HG03280 (cell line): ENCODE measurements at regions not wholly inside any gene's neighbourhood (a gene's known extent, or its start where the extent isn't known, plus 50 kb on each side); places are given as distances from the start of the nearest gene placed in this dataset.
"Not testable (repeated sequence)": the region's sequence is repeated elsewhere in the genome, so short reads cannot be mapped to it uniquely, and the experiment has no call there.

Experiments
- ATAC-seq: cut with Tn5 transposase; IDR thresholded peaks from one replicate; pipeline ENCODE4 v1.9.1; 2021; ENCODE audit warnings: mild to moderate bottlenecking, moderate library complexity; ENCODE audit not compliant: unreplicated experiment

- ATAC-seq = no peak
These were observed 233.3 kb upstream of the SSTR1 start for GRCh38 chr14:37974421-37974820.

DNA sequence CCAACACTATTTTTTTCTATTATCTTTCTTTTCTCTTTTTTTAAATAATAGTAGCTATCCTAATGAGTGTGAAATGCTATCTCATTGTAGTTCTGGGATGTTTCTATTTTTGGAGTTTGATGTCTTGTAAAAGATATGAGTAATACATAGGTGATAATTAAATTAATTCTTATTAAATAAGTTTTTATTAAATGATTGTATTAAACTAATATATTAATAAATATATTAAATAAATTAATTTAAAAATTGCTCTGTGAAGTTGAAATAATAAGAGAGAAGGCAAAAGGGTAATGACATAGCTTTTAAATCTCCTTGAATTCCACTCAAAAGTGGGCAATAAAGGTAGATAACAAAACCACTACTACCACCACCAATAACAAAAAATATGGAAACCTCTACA is 230.2 kb upstream of the SSTR1 start:
- ATAC-seq = no peak

DNA sequence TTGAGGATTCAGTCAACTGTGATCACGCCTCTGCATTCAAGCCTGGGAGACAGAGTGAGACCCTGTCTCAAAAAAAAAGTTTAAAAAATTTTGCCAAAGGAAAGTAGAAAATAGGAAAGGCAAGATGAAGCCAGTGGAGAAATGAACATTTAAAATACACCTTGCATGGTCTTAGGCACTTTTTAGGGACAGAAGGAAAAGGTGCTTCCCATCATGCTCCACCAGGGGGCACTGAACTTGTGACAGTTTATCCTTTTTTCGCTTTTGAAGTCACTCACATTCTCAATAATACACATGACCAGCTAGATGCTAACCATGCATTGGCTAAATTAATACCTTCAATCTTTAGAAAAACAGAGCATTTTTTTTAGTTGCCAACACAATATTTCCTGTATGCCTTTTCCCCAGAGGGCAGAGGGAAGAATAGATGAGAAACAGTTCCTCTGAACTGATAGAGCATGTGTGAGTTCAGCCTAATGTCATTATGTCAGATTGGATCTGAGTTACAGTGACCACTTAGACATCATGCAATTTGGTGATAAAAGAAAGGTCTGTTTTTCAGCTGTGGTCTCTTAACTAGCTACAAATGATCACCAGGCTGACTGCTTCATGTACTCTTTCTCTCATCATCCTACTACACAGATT is 221.8 kb upstream of the SSTR1 start:
- ATAC-seq = peak; percentile 68

DNA sequence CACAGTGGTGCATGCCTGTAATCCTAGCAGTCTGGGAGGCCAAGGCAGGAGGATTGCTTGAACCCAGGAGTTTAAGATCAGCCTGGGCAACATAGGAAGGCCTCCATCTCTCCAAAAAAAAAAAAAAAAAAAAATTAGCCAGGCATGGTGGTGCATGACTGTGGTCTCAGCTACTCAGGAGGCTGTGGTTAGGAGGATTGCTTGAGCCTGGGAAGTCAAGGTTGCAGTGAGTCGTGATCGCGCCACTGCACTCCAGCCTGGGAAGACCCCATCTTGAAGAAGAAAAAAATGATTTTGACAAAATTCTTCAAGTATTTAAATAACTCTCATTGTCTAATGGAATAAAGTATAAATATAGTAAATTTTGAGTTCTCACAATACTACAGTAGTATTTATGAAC is 219.2 kb upstream of the SSTR1 start:
- no peak for ATAC-seq

DNA sequence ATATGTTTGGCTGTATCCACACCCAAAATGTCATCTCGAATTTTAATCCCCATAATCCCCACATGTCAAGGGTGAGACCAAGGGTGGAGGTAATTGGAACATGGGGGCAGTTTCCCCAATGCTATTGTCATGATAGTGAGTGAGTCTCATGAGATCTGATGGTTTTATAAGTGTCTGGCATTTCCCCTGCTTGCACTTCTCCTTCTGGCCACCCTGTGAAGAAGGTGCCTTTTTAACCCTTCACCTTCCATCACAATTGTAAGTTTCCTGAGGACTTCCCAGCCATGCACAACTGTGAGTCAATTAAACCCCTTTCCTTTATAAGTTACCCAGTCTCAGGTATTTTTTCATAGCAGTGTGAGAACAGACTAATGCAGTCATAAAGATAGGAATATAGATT is 216.7 kb upstream of the SSTR1 start:
- no peak for ATAC-seq

- no peak for ATAC-seq
These were observed 215.2 kb upstream of the SSTR1 start for GRCh38 chr14:37992499-37992898.

- ATAC-seq = no peak
These were observed 212.8 kb upstream of the SSTR1 start for GRCh38 chr14:37994846-37995372.

DNA sequence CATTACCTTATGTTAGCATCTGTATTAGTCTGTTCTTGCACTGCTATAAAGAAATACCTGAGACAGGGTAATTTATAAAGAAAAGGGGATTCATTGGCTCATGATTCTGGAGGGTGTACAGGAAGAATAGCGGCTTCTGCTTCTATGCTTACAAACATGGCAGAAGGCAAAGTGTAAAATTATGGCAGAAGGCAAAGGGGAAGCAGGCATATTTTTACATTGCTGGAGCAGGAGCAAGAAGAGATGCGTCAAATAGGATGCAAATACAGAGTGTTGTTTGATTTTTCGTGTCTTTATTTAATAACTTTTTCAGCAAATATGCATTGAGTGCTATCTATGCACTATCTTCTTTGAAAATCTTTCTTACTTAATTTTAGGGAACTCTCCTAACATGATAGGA is 210.7 kb upstream of the SSTR1 start:
- no peak for ATAC-seq

- ATAC-seq = no peak
These were observed 207.4 kb upstream of the SSTR1 start for GRCh38 chr14:38000340-38000739.

GRCh38 chr14:38001501-38001900 is 206.2 kb upstream of the SSTR1 start:
- no peak for ATAC-seq

DNA sequence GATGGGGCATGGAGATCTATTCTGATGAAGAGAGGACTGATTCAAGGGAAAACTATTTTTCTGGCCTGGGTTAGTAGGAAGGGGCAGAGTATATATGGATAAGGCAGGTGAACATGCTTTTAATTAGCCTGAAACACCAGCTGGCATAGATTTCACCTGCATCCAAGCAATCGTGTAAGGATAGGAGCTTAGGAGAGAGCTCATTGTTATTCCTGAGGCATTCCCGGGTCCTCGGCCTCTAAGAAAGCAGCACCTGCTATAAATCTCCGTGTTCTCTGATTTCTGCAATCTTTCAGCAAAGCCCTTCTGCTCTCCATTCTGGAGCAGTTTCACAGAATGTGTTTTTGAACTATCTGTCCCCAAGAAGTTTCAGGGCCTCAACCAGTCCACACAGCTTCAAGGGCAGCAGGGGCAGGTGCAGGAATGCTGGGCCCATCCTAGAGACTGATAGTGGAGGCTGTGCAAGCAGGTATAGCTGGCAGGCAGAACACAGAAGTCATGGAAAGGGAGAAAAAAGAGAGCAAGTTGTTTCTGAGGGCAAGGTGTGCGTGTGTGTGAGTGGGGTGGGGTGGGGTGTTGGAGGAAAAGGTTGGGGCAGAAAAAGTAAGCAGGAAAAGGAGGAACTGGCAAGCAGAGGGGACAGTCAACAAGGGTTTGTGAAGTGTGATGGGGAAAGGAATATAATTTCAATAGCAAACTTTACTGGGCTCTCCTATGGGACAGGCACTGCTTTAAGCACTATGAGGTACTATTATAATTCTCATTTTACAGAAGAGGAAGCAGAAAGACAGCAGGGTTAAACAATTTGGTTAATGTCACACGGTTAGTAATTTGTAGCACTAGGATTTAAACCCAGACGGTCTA is 203.7 kb upstream of the SSTR1 start:
- no peak for ATAC-seq

- ATAC-seq = no peak
These were observed 203.2 kb upstream of the SSTR1 start for GRCh38 chr14:38004610-38004879.

GRCh38 chr14:38011156-38011555 is 196.5 kb upstream of the SSTR1 start:
- ATAC-seq = not testable (repeated sequence)

GRCh38 chr14:38012056-38012455 is 195.6 kb upstream of the SSTR1 start:
- no peak for ATAC-seq

GRCh38 chr14:38016497-38016896 is 191.2 kb upstream of the SSTR1 start:
- ATAC-seq = no peak

DNA sequence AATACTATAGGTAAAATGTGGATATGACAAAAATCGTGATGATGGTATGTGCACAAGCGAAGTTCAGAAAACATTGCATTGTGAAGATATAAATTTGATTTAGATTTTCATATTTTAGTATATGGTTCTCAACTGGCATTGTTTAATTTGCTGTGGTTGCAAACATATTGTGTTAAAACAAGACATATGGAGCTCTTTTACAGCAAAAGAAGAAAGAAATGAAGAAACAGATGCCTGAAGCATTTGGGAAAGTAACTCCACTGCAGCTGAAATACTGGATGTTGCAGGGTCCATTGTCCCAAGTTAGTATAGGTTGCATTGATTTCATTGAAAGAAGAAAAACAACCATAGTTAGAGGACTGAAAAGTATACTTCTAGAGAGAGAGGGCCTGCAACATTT is 185.8 kb upstream of the SSTR1 start:
- ATAC-seq = no peak

DNA sequence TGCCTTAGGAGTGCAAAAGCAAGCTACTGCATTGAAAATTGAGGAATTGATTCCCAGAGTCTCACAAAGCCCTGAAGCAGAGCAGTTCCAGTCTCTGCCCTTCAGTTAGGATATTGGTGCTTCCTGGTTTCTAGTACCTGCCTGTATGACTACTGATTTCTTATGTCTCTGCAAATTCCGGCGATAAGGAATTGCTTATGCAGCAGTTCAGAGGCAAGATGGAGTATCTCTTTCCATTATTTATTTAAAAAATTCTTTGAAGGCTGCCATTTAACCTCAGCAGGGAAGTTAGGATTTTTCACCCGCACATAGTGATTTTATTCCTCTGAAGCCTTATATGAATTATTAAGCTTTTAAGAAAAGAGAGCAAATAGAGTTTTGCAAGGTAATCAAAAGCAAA is 184.9 kb upstream of the SSTR1 start:
- ATAC-seq = no peak

DNA sequence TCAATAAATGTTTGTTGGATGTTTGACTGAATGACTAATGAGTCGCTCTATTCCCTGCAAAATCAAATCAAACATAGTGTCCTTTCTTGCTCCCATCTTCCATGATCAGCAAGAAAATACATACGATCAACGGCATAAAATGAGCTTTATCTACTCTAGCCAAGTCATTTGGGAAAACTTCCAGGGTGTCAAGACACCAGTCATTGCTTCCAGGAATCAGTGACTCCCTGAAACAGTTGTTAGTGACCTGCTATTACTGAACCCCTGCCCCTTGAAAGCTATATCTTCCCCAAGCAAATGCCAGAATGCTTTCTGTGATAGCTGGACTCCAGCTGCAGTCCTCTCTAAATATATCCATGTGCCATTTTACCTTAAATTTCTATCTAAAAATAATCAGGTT is 169.5 kb upstream of the SSTR1 start:
- ATAC-seq = no peak

DNA sequence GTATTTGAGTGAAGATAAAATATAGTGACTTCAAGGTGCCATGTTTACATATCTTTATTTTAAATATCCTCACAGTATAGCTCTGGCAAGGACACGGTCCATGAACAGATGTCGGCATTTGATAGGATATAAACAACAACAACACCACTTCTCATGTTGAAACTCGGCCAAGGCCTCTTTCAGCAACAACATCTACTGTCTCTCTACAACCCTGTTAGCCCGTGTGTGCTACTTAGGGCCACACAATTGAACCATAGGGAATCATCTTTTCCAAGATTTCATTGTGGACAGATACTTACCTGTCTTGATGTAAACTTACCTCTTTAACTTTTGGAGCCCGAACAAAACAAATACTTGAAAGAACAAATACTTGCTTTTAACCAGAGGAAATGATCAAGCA is 168.7 kb upstream of the SSTR1 start:
- no peak for ATAC-seq

GRCh38 chr14:38039496-38039895 is 168.2 kb upstream of the SSTR1 start:
- no peak for ATAC-seq

DNA sequence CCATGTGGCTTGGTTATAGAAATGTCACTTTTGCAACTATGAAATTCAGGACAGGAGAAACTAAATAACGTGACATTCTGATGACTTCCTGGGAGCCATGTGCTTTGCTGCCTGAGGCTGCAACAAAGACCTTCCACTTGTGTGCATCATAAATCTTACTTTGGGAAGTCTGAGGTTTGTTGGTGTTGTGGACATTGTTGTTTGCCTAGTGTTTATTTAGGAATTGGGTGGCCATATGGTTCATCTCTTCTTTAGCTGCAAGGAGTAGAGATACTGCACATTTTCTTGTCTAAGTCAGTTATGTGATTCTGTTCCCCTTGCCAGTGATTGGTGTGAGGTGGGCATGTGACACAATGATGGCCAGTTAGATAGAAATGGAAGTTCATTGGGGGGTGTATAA is 167.3 kb upstream of the SSTR1 start:
- ATAC-seq = no peak

DNA sequence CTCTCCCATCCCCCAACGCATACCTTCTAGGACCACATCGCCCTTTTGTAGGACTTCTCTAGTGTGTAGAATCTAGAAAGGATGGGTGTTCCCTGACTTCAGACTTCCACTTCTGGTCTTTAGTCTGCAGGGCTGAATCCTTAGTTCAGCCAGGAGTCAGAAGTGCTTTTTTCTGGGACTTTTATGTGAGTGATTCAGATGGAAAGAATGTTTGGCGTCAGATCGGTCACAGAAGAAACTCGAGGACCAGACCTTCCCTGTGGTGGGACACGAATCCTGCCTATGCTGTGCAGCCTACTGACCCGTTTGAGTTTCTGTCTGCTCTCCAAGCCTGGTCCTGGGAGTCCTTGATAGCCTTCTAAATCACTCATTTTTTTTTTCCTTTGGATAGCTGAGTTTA is 165.4 kb upstream of the SSTR1 start:
- no peak for ATAC-seq

DNA sequence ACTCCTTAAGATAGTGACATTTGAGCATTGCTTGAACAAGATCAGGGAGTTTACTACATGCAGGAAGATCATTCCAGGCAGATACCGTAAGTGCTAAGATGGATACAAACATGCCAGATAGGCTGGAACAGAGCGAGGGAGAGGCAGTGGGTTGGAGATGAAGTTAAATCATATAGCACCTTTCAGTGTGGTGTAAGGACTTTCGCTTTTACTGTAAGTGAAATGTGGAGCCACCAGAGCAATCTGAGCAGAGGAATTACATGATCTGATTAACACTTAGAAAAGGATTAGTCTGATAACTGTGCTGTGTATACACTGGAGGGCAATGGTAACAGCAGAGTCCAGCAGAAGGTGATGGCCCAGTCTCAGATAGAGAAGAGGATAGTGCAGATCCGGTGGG is 163.0 kb upstream of the SSTR1 start:
- ATAC-seq = no peak
